T follicular helper cell (primary cell): ENCODE measurements at regions not wholly inside any gene's neighbourhood (a gene's known extent, or its start where the extent isn't known, plus 50 kb on each side); places are given as distances from the start of the nearest gene placed in this dataset.
A peak's percentile ranks its signal among the peaks of the same experiment; 100 is the strongest.
"Not testable (repeated sequence)": the region's sequence is repeated elsewhere in the genome, so short reads cannot be mapped to it uniquely, and the experiment has no call there.

Source experiments
- DNase-seq: peaks from one replicate; pipeline ENCODE4 v3.0.0-alpha.2; 2020; ENCODE audit warnings: low read depth

DNA sequence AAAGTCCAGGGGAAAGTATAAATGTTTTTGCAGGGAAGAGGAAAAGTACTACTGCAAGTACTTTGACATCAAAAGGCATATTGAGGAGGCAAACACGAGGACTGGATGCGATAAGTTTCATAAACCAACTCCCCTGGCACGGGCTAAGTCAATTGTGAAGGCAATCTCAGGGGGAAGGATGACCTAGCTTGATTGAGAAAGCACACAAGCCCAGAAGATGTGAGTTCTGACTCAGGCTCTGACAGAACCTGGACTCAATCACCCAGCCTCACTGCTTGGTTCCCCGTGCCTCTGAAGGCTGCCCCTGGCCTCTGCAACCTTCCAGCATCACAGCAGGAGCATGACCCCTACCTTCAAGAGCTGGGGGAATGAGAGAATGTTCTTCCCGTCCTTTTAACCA is 93.2 kb upstream of the ZNF438 start:
- DNase-seq: no peak

DNA sequence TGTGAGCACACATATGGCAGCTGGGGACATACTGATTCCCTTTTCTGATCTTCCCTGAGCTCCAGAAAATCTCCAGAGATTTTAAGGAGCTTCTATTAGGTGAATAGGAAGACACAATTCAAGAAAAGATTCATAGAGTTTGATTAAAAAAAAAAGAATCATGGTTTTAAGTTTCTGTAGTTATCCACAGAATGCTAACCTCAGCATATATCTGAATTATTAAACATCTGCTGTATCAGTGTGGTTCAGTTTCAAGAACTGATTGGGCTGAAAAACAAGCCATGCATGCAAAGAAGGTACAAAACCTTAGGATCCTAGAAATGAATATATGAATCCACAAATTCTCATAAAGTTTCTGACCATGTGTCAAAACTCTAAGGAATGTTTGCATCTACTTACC is 94.1 kb upstream of the ZNF438 start:
- no peak for DNase-seq

DNA sequence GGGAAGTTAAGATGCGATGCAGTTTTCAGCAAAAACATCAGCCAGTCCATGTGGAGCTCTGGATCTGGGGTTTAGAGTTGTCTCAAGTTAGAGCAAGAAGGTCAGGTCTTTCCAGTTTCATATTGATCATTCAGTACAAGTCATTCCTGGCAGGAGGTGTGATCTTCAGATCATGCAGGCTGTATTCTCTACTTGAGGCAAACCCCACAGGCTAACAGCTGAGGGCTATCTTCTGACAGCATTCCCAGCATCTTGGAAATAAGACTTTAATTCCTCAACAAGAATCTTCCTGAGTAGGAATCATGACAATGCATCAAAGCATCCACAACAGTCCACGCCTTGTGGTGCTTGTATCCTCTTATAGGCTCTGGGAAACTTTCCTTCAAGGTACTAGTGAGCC is 94.9 kb upstream of the ZNF438 start:
- no peak for DNase-seq

DNA sequence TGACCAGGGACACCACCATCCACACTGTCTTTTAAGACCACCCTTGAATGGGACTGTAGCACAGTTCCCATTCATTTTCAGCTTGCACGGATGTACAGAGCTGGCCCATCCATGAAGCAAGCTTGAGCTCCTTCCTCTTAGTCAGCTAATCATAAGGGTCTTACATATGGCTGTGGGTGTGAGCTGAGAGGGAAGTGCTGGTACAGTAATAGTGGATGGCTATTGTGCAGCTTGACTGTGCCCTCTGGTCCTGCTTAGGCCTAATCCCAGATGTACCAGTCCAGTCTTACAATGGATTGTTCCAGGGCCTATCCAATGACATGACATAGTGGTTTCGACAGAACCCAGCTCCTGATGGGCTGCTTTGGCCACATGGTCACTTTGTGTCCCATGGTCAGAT is 96.9 kb upstream of the ZNF438 start:
- no peak for DNase-seq

DNA sequence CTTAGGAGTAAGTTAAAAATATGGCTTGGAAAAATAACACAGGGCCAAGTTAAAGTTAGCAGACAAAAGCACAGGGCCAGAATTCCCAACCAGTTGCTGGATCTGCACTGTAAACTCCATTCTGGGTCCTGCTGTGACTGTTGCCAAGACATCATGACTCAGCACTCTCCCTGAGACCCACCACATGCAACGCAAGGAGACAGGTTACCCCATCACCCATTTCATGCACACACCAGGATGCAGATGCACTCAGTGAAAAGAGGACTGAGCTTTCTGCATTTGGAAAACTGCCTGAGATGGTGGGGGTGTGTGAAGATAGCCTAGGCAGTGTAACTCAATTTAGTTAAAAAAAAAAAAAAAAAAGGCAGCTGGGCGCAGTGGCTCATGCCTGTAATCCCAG is 97.6 kb upstream of the ZNF438 start:
- no peak for DNase-seq

DNA sequence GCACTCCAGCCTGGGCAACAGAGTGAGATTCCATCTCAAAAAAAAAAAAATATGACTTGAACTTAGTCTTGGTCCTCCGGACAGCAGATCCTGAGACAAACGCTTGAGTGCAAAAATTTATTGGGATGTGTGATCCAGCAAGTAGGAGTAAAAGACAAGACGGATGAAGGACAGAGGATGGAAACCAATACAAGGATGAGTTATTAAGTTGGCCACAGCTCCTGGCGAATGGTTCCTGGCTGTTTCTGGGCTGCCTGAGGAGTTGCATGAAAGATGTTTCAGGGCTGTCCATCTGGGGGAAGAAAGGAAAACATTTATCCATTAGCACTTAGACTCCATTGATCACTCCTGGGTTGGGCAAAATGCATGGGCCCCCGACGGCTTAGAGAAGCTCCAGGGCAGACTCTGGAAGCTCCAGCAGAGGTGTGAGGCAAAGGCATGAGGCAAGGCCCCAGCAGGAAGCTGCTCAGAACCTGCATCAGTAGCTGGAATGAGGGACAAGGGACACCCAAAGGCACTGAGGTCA is 98.3 kb upstream of the ZNF438 start:
- DNase-seq: no peak

DNA sequence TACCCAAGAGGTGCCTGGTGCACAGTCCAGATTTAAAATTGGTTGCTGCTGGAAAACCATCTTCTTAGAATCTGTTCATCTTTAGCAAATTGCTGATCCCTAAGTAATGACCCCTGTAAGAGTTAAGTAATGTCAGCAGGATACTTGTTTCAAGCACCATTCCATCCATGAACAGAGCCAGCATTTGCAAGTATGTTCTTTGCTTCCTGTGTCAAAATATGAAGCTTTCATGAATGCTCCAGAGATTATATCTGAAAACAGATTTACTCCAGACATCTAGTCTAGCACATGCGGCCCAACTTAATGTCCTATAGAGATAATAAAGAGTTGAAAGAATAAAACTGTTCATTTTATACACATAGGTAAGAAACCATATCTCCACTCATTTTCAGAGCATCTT is 98.7 kb upstream of the ZNF438 start:
- no peak for DNase-seq

DNA sequence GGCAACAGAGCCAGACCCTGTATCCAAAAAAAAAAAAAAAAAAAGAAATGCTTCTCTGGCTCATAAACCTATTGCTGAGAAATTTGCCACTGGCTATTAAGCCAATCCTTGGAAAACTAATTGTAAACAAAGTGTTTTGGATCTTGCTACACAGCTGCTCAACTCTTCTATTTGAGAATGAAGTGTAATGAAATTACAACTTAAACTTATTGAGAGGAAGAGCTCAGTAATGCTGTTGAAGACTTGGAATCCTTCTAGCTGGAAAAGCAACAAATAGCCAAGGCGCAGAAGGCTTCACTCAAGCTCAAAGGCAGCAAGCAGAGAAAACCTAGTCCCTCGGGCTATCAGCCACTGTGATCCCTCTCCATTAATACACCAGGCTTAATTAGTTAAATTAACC is 99.6 kb upstream of the ZNF438 start:
- DNase-seq: no peak

DNA sequence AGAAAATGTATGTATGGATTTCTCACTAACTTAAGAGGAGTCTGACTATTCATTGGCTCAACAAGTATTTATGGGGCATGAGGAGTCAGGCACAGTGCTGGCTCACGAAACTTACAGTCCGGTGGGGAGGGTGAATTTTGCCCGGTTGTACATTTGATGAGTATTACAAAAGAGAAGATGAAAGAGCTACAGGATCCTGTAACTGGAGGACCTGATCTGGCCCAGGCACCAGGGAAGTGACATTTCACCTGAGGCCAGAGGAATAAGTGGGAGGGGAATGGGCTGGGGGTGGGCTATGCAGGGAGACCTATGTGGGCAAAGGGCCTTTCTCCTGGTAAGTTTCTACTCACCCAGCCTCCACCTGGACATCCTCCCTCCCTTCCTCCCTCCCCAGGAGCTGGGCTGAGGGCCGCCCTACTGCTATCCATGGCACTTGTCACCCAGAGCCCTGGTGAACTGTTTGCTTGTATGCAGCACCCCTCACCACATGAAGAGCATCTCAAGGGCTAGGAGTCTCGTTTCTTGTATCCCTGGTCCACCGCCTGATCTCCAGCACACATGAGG is 101.1 kb upstream of the ZNF438 start:
- no peak for DNase-seq

DNA sequence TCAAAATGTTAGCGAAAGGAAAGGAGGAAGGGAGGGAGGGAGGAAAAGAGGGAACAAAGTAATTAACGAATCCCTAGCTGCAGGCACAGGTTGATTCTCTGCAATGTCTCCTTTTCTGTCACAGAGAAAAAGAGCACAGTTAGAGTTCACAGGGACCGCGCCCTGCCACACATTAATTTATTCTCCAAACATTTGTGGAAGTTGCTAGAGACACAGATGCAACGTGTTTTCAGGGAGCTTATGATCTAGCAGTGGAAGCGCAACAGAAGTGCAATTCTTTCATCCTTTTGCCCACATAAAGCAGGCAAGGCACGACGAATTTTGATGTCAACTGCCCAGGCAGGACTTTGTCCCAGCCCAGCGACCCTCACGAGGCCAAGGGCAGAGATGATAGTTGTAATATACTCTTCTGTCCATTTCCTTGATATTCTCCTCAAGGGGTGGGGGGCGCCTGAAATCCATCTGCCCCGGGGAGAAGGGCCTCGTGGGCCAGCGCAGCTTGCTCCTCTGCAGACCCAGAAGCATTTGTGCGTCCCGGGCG is 101.7 kb upstream of the ZNF438 start:
- DNase-seq: no peak

DNA sequence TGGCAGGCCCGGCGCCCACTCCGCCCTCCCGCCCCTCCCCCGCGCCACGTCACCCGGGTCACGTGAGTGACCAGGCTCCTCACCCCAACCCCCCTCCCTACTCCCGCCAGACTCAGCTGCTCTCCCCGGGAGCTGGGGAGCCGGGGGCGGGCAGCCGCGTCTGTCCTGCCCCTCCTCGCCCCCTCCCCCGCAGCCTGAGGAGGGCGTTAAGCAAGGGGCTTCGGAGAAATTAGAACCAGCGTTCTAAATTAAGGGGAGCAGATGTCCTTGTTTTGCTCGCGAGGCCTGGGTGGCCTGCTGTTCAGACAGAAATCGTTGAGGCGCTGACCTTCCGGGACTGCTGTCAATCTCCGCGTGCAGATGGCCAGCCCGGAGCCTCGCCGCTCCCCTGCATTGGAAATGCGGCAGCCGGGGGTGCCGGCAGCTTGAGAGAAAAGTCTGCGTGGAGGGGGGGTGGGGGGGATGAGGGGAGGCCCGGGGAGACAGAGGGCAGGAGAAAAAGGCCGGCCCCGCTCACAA is 102.2 kb upstream of the ZNF438 start:
- peak; percentile 46 for DNase-seq

DNA sequence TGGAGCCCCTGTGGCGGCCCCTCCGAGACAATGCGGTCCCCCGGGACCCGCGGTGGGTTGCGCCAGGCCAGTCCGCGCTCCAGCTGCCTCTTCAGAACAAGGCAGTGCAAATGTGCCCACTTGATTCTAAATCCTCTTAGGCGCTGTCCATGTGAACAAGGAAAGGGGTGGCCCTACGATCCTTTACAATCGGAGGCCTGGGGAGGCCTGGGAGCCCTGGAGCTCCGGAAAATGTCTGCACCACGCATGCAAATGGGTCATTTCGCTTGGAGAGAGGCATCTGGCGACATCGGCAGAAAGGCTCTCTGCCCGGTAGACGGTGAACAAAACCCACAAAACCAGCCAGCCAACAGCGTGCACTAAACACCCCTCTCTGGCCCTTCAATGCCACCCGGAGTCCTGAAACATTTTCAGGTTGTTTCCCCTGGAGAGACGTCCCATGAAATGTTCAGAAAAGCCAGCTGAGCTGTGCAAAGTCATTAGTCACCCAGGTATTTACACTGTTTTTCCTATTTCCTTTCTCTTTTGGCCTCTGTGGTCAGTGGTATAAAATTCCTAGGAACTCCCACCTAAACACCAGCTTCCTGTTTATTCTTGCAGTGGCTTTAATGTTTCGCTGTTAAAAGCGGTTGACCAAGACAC is 102.8 kb upstream of the ZNF438 start:
- no peak for DNase-seq

DNA sequence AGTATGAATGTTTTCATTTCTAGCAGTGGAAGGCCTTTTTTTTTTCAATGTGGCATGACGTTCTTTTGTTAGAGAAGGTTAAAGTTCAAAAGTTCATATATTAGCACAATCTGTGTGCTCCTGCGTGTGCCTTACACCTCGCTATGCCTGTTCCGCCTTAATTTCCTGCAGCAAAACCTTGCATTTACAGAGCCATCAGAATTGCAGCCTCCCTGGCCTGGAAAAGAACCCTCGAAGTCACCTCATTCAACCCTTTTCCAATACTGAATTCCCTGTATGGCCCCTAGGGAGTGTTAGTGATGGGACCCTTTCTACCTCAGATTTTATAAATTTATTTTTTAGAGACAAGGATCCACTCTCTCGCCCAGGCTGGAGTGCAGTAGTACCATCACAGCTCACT is 103.5 kb upstream of the ZNF438 start:
- no peak for DNase-seq

DNA sequence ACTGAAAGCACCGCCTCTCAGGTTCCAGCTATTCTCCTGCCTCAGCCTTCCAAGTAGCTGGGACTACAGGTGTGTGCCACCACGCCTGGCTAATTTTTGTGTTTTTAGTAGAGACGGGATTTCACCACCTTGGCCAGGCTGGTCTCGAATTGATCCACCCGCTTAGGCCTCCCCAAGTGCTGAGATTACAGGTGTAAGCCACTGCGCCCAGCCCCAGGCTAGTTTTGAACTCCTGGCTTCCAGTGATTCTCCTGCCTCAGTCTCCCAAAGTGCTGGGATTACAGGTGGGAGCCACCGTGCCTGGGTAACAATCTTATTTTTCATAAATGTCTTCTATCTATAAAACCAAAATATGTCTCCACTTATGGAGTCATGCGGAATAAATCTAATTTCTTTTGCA is 104.1 kb upstream of the ZNF438 start:
- DNase-seq: not testable (repeated sequence)

DNA sequence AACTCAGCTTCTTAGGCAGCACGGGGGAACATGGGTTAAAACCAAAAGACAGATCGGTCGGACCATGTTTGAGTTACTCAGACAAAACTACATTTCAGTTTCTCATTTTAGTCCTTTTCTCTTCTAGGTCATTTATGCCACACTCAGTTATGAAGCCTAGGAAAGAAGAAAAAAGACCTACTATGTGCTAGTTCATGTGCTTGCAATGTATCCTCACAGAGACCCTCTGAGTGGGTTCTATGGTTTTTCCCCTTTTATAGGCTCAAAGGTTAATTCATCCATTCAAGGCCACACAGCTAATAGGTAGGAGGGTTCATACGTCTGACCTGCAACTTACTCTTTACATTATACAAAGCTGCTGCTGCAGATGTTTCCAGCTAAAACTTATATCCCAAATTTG is 104.7 kb upstream of the ZNF438 start:
- DNase-seq: no peak

DNA sequence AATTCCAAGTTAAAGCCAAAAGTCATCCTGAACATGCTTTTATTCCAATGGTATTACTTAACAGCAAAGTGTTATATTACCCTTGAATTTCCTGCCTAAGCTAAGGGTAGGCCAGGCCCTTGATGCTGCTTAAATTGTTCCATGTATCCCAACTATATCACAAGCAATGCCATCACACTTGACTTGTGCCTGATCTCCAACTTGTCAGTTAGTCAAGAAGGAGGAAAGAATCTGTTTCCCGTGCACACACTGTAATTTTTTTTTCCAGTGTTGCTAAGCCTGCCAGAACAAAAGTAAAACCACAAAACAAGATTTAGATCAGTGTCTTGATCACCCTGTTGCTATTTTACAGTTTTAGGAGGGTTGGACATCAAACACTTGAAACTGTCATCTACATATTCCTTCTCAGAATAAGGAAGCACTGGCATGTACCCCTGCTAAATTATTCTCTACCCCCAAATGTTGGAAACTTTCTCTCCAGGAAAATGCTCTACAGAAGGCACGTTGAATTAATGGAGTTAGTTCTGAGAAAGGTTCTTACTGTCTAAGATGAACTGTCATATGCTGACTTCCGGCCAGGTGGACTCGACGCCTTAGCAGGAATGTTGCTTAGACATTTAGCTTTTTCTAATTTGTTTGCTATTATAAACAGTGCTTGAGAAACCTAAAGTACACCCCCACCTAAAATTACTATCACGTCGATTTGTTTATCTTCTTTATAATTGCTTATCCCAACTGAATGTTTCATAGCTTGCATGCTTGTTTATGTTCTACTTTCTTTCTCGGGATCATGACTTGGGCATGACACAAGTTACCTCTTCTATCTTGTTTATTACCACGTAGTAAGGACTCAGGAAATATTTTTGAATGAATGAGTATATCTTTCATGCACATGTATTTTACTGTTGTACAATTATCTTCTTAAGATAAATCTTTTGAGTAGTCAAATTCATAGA is 105.5 kb upstream of the ZNF438 start:
- DNase-seq: no peak

DNA sequence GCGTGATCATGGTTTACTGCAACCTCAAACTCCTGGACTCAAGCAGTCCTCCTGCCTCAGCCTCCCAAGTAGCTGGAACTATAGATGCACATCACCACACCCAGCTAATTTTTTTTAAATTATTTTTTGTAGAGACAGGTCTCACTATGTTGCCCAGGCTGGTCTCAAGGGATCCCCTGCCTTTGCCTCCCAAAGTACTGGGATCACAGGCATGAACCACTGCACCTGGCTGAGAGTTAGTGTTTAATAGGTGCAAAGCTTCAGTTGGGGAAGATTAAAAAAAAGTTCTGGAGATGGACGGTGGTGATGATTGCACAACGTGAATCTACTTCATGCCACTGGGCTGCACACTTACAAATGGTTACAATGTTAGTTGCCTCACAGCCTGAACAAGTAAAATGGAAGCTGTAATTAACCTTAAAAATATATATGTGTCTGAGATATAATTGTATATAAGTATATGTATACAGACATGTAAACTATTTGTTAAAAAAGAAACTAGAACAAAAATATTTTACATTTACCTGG is 106.4 kb upstream of the ZNF438 start:
- DNase-seq: no peak

DNA sequence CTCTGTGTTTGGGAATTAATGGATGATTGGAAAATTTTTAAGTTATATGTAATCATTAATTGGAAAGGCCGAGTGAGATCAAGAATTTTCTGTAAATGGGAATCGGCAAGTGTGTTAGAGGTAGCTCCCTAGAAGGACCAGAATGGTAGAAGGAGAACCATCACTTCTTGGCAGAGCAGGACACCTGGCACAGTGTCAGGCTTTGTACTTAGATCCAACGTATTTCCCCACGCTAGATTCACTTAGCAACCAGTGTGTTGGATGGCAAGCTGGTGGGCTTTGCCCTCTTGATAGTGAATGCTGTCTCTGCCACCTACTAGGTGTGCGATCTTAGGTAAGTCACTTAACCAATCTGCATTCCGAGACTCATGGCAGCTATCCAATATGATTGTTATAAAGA is 107.8 kb upstream of the ZNF438 start:
- DNase-seq: no peak

DNA sequence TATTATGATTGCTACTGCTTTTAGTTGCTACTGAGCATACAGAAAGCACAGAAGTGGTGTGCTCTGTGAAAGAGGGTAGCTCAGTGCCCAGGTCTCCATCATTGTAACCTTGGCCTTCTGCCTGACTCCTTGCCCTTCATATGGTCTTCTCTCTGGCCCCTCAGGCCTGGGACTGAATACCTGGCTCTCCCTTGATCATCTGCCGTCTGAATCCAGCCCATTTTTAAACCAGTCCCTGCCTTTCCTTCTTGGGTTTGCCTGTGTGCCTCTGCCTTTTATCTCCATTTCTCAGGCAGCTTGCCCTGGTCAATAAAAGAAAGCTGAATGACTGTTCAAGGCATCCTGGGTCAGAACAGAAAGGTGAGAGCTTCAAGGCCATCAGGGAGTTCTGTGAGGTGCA is 109.1 kb upstream of the ZNF438 start:
- DNase-seq: no peak

DNA sequence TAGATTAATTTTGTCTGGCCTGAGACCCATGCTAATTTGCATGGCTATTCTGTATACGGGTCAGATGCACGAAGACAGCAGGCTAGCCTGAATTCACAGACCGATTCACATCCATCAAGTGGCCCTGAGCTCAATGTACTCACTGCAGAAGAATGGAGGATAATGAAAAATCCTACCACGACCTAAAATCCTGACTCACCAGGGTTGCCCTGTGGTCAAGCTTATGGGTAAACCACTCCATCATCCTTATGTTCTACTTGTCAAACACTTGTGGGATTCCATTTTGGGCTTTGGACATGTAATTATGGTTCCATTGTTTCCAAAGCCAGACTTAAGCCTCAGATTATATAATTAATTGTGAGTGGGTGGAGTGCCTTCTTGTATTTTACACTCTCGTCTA is 110.4 kb upstream of the ZNF438 start:
- no peak for DNase-seq

DNA sequence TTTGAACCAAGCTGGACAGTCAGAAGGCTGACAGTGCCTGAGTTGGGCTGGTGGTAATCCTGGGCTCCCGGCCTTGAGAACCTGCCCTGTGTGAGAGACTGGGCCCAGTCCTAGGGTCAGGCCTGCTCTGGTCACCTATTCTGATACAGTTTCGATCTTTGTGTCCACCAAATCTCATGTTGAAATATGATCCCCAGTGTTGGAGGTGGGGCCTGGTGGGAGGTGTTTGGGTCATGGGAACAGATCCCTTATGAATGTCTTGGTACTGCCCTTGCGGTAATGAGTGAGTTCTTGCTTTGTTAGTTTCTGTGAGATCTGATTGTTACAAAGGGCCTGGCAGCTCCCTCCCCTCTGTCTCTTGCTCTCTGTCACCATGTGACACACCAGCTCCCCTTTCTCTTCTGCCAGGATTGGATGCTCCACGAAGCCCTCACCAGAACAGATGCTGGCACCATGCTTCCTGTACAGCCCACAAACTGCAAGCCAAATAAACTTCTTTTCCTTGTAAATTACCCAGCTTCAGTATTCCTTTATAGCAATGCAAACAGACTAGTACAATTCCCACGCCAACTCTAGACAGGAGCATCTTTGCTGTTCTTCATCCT is 111.8 kb upstream of the ZNF438 start:
- DNase-seq: no peak

DNA sequence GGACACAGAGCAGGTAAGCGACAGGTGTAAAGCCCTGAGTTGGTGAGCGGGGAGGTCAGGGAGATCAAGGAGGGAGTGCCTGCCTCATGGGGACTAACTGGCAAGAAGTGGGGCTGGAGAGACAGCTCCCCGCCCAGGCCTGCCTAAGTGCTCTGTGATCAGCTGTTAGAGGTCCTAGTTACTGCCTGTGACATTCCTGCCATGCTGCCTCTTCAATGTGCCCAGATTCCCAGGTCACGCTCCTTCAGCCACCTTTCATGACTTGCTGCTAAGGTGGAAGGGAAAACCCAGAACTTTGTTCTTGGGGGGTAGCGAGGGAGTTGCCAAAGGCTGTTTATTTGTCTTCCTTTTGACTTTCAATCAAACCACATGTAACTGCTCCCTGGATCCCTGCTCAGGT is 114.3 kb upstream of the ZNF438 start:
- DNase-seq: no peak
